Activated CD8-positive, alpha-beta memory T cell treated with anti-CD3 and anti-CD28 coated beads, Interleukin-2, amount 50 U/mL, for 48 hours (primary cell): ENCODE measurements at regions not wholly inside any gene's neighbourhood (a gene's known extent, or its start where the extent isn't known, plus 50 kb on each side); places are given as distances from the start of the nearest gene placed in this dataset.
A peak's percentile ranks its signal among the peaks of the same experiment; 100 is the strongest.

ENCODE experiments used
- DNase-seq: peaks from one replicate; pipeline ENCODE4 v3.0.0-alpha.2; 2020

DNA sequence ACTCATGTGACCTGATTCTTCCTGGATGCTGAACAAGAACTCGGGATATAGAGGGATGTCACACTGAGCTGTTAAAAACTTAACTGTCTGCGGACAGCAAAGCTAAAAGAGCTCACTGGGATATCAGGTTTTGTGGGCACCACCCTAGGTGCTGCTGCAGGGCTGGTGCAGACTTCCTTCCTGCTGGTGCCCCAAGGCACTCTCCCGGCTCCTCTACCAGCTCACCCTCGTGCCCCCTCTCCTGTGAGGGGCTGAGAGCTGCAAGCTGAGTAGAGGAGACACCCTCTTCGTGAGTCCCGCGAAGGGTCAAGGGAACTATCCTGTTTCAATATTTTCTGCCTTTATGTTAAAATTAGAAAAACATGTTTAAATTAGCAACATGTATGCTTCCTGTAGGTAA, 1475.7 kb downstream of the EFNB2 start:
- no peak for DNase-seq

DNA sequence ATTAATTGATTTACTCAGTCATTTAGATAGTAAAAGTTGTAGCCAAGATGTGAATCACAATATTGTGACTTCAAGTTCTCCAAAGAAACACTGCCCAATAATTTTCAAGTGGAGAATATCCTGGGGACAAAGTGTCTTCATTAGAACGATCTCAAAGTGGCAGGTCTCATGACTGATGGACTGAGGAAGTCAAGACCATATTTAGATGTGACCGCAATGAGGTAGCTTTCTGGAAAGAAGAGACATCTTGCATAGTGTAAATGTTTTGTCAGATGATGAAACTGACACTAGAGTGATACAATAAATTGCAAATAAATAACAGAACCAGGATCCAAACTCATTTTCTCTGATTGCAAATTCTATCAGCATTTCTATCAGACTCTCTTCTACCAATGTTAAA, 1476.9 kb downstream of the EFNB2 start:
- no peak for DNase-seq

DNA sequence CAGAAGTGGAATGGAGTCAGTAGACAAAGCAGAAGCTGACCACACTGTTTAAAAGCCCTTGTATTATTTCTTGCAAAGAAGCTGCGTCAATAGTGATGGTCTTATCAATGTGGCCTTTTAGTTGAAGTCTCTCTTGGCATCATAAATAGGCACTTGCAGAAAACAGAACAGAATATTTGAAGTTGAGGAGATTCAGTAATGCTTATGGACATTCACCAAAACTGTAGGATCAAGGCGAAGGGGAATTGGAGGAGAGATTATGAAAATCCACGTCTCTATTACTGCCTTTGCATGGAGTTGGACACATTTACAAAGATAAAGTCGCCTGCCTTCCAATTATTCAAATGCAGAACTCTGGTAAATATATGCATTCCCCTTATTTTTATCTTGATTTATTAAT, 1482.8 kb downstream of the EFNB2 start:
- DNase-seq, result no peak

DNA sequence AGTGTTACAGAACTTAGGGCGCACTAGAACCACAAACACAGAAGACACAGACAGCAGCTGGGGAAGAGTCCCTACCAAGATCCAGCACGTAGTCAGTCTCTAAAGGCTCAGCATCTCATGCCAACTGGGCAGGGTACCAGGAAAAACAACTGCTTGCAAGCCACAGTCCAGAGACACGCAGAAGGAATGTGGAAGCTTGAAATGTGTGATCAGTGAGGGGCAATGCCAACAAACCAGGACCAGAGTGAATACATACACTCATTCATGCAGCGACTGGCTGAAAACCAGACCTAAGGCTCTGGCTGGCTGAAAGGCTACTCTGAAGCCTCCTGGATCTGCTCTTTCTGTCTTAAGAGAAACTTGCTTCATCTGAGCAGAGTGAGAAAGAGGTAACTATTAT, 1484.8 kb downstream of the EFNB2 start:
- DNase-seq, result no peak

DNA sequence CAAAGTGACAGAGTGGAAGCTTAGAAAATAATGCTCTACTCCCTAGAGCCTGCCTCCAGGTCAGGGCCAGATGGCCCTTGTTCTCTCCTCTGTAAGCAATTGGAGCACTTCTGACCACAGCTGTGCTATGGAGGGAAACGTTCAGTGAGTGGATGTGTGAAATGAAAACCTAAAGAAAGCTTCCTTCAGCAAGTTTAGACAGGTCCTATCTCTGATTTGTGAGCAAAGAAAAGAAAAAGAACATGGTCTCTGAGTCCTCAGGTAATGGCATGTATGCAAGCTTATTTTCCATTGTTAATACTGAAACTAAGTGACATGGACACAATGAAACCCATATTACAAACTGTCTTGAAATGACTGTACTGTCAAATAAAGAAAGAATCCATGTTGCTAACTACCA, 1486.8 kb downstream of the EFNB2 start:
- DNase-seq, result no peak

DNA sequence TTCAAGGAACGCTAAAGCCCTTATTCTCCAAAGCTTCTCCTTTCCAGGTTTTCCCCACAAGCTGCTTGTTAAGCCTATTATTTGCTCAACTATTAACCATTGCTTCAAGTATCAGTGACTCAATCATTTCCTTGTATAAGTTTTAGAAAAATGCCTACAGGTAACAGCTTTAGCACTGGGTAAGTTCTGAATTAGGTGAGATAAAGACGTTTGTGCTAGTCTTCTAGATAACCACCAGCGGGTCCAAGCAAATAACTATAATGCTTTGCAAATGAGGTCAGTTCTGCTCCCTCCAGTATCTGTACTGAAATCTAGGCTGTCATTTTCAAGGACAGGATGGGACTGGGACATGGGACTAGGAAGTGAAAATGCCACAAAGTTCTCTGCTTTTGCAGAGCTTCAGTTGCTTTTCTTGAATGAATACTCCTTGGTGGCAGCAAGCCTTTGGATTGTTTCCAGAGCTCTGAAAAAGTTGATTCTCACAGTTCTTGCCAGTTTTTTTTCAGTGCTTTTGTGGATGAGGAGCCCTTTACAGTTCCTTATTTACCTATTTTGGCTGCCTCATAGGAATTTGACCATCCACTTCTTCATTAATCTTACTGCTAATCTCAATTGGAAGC, 1487.7 kb downstream of the EFNB2 start:
- no peak for DNase-seq

DNA sequence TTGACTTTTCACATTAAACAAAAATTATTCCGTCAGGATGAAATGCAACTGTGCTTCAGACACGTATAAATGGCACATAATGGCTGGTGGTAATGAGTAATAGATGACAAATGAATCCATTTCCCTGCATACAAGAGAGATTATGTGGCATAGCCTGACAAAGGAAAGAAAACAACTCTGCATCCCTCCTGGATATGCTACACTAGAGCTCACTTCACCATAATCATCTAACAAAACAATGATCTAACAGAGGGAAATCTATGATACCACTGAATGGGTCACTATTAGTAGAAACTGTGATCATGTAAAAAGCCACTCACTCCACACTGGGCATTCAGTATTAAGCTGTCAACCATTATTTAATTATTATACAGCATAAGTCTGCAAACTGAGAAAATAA, 1498.4 kb downstream of the EFNB2 start:
- DNase-seq, result no peak

DNA sequence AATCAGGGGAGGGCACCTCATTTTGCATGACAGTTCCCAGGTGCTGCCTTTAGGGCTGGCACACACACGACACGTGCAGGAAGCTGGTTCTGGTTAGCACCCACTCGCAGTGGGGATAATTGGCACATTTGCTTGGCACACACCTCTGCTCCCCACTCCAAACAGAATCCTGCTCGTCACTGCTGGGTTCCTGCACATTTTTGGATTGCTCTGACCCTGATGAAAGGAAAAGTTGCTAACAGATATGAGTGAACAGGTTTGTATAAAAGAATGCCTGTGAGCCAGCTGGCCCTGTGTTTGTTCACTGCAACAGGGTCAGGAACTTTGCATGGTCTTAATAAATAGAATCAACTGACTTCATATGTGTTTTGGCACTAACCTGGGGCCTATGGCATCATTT, 1500.4 kb downstream of the EFNB2 start:
- DNase-seq, result no peak

DNA sequence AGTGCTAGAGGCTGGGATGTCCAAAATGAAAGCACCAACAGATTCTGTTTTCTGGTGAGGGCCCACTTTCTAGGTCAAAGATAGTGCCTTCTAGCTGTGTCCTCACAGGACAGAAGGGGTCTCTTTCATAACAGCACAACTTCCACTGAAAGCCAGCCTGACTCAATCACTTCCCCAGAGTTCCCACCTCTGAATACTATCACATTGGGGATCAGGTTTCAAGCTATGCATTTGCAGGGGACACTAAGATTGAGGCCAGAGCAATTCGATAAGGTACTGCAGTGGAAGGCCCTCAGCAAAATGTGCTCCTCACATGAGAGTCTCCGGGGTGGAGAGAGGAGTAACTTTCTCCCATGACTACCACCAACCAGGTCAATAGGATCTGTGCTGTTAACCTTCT, 1501.5 kb downstream of the EFNB2 start:
- DNase-seq, result no peak

DNA sequence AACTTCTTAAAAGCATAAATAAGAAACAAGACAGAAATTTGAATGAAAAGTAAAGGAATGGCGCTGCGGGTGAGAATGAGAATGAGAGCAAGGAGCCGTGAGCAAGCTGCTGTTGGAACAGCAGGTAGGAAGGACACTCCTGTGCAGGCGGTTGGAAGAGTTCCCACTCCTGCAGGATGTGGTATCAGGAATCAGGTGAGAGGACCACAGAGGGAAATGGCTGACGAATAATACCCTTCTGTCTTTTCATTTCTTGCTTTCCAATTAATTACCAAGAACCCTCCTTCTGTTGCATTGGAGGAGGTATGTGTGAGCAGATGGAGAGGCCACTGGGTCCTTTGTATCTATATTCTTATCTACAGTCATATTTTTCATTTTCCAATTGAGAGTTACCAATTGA, 1504.2 kb downstream of the EFNB2 start:
- DNase-seq, result no peak

DNA sequence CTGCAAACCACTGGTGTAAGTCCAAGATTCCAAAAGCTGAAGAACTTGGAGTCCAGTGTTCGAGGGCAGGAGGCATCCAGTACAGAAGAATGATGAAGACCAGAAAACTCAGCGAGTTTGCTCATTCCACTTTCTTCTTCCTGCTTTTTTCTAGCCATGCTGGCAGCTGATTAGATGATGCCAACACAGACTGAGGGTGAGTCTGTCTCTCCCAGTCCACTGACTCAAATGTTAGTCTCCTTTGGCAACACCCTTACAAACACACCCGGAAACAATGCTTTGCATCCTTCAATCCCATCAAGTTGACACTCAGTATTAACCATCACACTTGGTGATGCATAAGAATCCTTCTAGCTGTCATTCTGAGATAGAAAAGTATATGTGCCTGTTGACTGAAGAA, 1504.6 kb downstream of the EFNB2 start:
- no peak for DNase-seq

DNA sequence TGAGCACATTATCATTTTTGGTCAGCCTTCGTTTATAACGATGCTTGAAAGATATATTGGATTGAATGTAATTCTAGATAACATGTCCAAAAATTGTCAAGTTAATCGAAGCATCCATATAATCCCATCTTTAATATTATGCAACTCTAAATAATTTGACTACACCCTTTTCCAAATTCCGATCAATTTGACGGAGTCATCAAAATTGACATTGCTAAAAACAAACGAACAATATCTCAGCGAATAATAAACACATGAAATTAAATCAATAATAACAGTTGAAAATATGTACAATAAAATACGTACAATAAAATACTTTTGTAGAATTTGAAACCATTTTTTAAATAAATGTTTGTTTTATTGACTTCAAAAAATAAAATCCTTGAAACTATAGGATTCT, 1516.4 kb downstream of the EFNB2 start:
- DNase-seq, result no peak

DNA sequence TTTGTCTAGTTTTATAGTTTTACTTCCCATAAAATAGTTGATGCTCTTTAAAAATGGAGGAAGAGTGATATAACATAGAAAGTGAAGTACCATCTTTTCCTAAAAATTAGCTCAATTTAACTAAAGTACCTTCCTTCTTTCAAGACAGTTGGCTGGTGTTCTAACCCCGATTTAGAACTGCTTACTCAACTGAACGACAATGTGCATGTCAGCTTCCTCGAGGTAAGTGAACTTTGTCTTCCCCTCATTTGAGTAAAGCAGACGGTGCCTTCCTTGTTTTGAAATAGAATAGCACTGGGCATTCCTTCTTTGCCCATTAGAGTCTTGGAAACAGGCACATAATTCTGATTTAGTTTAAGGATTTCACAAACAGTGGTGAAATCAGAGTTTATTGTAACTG, 1519.2 kb downstream of the EFNB2 start:
- no peak for DNase-seq

DNA sequence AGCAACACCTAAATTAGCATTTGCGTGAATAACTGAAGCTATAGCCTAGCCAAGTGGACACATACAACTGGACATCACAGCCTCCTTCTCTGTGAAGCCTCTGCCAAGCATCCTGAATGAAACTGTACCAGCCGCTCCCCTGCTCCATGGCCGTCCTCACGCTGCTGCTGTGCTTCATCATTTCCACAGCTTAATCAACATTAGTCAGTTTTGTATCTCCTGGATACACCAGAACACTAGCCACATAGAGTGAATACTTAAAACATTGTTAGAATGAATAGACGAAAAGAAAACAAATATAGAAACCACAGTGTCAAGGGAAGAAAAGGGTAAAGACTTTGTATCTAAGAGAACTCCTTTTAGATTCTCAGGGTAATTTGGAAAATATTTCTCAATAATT, 1526.9 kb downstream of the EFNB2 start:
- DNase-seq, result no peak

DNA sequence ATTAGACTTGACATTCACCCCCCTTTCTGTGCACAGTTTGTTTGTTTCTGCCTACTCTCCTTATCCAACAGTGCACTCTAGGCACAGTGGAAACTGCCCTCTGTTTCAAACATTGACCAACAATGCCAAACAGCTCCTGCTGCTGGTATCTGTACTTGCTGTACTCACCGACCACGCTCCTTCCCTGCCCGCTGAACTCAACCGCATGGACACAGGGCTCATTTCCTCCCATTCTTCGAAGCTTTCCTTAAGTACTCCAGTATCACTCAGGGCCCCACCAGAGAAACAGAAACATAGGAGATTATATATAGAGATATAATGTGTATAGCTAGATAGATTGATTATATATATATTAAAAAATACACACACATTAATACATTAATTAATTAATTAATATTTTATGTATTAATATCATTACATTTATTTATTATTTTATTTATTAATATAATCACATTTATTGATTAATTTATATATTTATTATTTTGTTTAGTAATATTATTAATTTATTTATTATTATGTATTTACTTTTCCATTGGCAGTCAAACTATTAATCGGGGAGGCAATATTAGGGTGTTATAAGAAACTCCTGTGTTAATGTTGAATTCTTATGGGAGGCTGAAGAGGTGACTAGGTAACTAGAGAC, 1528.2 kb downstream of the EFNB2 start:
- DNase-seq, result no peak

DNA sequence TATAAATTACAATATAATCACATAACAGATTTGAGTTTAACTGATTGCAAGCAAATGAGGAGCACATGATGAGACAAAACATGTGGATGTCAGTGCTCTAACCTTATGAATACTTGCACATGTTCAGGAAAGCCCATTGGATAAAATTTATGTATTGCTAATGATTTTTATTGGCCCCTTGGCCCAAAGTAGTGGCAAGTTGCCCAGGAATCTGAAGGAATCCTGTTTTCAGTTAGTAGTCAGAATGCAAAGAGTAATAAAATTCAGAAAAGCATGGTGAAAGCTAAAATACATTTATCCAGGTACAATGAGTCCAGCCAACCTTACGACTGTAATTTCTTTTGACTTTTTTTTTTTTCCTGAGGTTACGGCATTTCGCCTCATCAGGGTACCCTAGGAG, 1539.4 kb downstream of the EFNB2 start:
- DNase-seq, result no peak

DNA sequence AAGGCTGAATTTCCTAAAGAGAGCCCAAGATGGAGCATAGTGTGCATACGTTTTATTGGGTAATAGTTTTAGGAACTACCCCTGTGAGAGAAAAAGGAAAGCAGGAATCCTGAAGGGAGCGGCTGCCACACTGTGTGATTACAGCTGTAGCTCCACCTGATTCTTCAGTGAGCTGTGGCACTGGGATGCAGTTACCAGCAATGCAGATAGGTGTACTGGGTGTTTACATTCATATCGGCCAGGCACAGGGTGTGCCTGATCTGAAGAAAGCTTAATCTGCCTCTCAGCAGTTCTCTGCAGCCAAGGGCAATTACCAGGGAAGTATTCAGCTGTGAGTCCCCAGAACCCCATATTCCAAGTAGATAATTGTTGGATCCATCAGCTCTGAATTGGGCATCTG, 1541.8 kb downstream of the EFNB2 start:
- no peak for DNase-seq

DNA sequence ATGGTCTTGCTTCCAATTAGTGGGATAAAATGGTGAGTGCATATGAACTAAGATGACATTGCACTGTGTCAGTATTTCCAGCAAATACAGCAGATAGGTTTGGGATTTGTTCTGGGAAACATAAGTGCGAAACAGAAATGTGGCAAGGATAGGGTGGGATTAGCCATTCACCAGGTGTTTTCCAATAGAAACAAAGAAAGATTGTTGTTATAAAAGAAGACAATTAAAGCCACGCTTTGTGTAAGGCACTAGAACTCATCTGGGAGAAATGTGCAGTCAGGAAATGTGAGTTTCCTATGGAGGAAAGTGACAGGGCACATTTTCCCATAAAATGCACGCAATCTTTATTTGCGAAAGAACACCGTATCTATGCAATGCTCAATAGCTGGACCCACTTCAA, 1547.8 kb downstream of the EFNB2 start:
- no peak for DNase-seq

DNA sequence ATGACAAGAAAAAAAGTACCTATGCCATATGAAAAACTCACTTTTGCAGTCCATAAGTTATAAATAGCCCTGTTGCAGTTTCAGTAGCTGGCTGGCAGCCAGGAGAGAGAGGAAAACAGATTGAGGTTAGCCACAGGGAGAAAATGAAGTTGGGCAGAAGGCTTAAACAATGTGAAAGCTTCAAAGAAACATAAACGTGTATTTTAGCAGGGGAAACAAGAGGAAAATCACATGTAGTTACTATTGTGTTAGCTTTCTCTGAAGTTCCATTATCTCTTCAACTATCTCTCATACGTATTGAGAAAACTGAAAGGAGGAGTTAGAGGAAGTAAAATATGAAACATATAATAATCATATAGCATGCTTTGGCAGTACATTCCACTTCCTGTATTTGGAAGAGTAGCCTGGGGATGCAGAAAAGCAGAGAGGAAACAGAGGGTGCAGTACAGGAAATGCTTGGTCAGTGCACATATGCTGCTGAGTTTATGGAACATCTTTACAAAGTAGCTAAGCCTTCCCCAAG, 1551.1 kb downstream of the EFNB2 start:
- peak; percentile 53 for DNase-seq

DNA sequence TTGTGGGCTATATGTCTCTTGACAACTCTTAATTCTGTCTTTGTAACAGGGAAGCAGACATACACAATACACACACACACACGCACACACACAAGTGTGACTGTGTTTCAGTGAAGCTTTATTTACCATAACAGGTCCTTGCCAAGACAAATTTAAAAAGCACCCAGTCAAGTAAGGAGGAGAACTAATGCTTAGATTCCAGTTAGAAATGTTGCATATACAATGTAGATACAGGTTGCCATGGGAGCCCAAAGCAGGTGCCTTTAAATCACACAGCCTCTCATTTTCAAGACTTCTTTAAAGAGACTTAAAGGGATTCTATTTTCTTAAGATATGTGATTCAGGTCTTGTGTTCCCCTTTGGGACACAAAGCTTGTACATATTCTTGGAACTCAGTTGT, 1551.9 kb downstream of the EFNB2 start:
- DNase-seq, result no peak

DNA sequence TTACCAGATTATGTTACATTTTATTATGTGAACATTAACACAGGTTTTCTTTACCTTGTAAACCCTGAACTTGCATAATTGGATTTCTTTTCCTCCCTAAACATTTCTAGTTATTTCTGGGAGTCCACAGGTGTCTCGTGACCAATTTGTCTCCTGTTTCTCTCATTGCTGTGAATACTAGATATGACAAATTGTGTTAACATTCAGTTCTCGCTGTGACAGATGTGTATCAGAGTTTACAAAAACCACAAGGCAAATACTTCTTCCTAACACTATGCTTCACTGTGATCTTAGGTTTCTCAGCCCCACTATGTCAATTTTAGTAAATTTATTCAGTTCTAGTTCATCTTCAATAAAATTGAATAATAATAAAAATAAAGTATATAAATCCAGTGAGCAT, 1554.9 kb downstream of the EFNB2 start:
- DNase-seq, result no peak

DNA sequence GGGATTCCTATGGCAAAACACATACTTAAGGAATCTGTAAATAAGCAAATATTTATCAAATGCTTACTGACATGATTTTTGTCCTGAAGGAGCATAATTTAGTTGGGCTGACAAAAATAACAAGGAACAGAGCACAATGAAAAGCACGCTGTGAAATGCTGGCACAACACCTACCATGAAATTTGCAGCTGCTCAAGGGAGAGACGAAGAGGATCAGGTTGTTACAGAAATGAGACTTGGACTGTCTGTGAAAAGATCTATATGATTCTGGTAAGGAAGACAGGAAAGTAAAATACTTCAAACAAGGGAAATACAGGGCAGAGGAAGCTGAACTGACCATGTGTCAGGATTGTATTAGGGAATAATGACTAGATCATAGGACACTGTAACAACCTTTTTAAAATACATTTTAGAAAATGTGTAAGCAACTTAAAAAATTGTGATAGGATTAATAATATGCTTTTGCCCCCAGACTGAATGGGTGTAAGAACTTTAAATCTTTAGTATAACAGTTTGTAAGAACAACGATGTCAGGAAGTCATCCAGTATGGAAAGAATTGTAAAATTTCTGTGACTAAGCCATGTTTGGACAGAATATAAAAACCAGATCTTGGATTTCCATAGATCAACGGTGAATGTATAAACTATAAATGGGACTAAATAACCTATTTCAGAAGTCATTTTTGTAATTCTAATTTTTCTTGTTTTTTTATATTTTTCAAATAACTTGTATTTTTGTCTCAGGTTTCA, 1556.0 kb downstream of the EFNB2 start:
- no peak for DNase-seq

DNA sequence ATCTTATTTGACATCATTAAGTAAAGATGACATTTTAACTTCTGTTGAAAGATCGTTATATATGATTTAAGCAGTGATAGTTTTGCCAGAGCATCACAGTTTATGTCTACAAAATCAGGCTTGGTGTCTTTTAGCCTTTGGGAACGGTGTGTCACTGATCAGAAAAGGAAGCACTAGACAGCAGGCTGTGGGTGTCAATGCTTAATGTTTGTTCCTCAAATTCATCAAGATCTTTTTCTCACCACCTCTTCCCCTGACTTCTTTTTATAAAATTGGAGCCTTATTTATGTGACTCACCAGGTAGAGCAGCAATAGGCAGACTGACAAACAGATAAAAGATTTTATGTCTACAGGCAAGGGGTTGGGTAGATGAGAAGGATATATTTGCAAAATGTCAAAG, 1558.5 kb downstream of the EFNB2 start:
- no peak for DNase-seq

DNA sequence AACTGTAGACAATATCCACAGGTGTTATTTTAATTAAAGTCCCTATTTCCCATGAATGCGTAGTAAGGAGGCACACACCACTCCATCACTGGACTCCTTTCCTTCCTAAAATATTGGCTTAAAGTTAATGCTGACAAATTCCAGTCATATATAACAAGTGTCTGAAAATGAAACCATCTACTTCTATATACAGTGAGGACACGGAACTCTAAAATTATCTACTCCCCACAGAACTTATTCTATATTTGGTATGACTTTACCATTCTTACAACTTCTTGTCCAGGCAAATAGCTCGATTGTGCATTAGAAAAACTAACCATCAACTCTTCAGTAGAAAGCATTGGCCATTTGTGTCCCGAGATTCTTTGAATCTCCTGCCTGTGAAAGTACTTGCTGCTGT, 1560.2 kb downstream of the EFNB2 start:
- no peak for DNase-seq
